Upper lobe of left lung (tissue), 6 donors: ENCODE measurements at regions not wholly inside any gene's neighbourhood (a gene's known extent, or its start where the extent isn't known, plus 50 kb on each side); places are given as distances from the start of the nearest gene placed in this dataset.

Experiments used
- ATAC-seq, 2 donors: fragments of 200-7000 bp; cut with Tn5 transposase; one replicate each; pipeline ENCODE4 v1.9.1; 2022; ENCODE audit warnings: mild to moderate bottlenecking in 2 of 2, moderate library complexity in 2 of 2; ENCODE audit not compliant: low FRiP score in 2 of 2
- DNase-seq, 2 donors: peaks; one replicate each; pipeline ENCODE4 v3.0.0-alpha.2; 2019 to 2020
- H3K27ac ChIP-seq, 4 donors: fragments of 200-600 bp; sonication (generic); one replicate each; pipeline ENCODE4 v1.5.1; 2016 to 2019
- H3K27me3 ChIP-seq, 4 donors: fragments of 200-600 bp; sonication (generic); one replicate each; pipeline ENCODE4 v1.5.1; 2017 to 2019
- H3K36me3 ChIP-seq, 4 donors: fragments of 200-600 bp; sonication (generic); one replicate each; pipeline ENCODE4 v1.5.1; 2016 to 2019
- H3K4me1 ChIP-seq, 4 donors: fragments of 200-600 bp; sonication (generic); one replicate each; pipeline ENCODE4 v1.5.1; 2018 to 2019
- H3K4me3 ChIP-seq, 4 donors: fragments of 200-600 bp; sonication (generic); one replicate each; pipeline ENCODE4 v1.5.1; 2017 to 2019; ENCODE audit warnings: mild to moderate bottlenecking in 2 of 4, moderate library complexity in 1 of 4
- H3K9me3 ChIP-seq, 4 donors: fragments of 200-600 bp; sonication (generic); one replicate each; pipeline ENCODE4 v1.5.1; 2018 to 2019
- EP300 ChIP-seq, 4 donors: sonication (generic); formaldehyde crosslinking; IDR thresholded peaks; one replicate each; pipeline ENCODE4 v1.5.1; 2017; ENCODE audit warnings: antibody characterized with exemption in 4 of 4, control low read depth in 2 of 4
- POLR2A ChIP-seq, 4 donors: fragments of 450-650 bp; IDR thresholded peaks; one replicate each; pipeline ENCODE4 v1.5.1; 2016 to 2017; ENCODE audit warnings: antibody characterized with exemption in 4 of 4, mild to moderate bottlenecking in 2 of 4
- POLR2AphosphoS5 ChIP-seq, 2 donors: sonication (generic); formaldehyde crosslinking; IDR thresholded peaks; one replicate each; pipeline ENCODE4 v1.5.1; 2017; ENCODE audit warnings: antibody characterized with exemption in 2 of 2
- WGBS, 2 donors: methylation state at CpG; one replicate each; pipeline ENCODE4 v1.1.5; 2017 to 2018; 5-methylcytosine and 5-hydroxymethylcytosine counted together
- TF ChIP-seq, protein P1 (sequence below), 6 experiments: fragments of 450-650 bp in 4 of 6; fragments of 200-600 bp in 2 of 6; sonication (generic) in 2 of 6; IDR thresholded peaks; one replicate each; pipeline ENCODE4 v1.5.1; 2016 to 2019; ENCODE audit warnings: antibody characterized with exemption in 6 of 6
- donor health status: DM: no; HTN: no; CAD: no; lungs with moderate emphysema.
- donor health status: DM: no; HTN: yes; CAD: no; lungs with severe emphysema.

DNA sequence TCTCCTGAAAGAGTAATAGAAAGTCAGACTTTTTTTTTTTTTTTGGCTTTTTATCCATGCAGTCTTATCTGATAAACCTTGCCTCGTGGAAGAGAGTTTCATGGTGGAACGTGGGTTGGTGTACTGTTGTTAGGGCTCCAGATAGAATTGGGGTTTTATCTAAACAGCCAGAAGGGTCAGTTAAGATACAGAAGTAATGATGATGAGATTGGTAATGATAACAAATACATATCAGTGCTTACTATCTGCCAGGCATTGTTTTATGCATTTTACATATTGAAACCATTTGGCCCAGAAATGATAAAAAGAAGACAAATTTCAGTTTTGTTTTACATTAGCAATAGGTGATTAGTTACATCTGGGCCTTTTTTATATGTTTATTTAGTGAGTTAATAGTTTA, 372.8 kb upstream of the PRICKLE1 start:
- no peaks in the 10 kb centered on the region for H3K36me3 ChIP-seq
- TF ChIP-seq EP300 (IDR thresholded peaks at IDR 0.05) (no peak), POLR2A (IDR thresholded peaks at IDR 0.05) (no peak), POLR2AphosphoS5 (IDR thresholded peaks at IDR 0.05) (no peak)
- TF ChIP-seq, protein P1, sequence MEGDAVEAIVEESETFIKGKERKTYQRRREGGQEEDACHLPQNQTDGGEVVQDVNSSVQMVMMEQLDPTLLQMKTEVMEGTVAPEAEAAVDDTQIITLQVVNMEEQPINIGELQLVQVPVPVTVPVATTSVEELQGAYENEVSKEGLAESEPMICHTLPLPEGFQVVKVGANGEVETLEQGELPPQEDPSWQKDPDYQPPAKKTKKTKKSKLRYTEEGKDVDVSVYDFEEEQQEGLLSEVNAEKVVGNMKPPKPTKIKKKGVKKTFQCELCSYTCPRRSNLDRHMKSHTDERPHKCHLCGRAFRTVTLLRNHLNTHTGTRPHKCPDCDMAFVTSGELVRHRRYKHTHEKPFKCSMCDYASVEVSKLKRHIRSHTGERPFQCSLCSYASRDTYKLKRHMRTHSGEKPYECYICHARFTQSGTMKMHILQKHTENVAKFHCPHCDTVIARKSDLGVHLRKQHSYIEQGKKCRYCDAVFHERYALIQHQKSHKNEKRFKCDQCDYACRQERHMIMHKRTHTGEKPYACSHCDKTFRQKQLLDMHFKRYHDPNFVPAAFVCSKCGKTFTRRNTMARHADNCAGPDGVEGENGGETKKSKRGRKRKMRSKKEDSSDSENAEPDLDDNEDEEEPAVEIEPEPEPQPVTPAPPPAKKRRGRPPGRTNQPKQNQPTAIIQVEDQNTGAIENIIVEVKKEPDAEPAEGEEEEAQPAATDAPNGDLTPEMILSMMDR (IDR thresholded peaks at IDR 0.05), result no peak
- DNase-seq (no peak), ATAC-seq (no peak)
- 49 to 50% methylated on average over 2 of the region's 2 CpGs for WGBS, 2 donors
- no peaks in the 10 kb centered on the region for H3K9me3 ChIP-seq
- H3K4me3 ChIP-seq, result no peak overlapping the region
- H3K27me3 ChIP-seq, result no peaks in the 10 kb centered on the region
- H3K4me1 ChIP-seq, result peaks cover 0 to 9% (median 2%) of the 10 kb centered on the region in 4 donors
- peak overlapping the region in 1 of 4 donors; percentile 28 for H3K27ac ChIP-seq

DNA sequence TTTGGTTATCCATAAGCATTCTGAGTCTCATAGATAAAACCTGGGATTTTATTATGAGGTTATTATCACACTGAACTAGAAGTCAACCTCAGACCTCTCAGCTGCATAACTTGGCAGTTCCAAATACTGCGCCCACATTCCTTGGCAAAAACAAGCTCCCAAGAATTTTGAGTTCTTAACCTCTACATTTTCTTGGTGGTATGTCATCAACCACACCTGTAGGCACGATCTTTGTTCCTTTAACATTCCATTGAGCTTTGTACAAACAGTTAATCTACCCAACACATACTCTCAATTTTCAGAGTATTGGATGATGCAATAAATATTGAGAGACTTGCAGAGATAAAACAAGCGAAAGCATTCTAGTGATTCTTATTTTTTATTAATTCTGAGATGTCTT, 371.8 kb upstream of the PRICKLE1 start:
- H3K27ac ChIP-seq, result peak overlapping the region in 1 of 4 donors; percentile 3
- H3K4me3 ChIP-seq, result no peak overlapping the region
- no peaks in the 10 kb centered on the region for H3K9me3 ChIP-seq
- ATAC-seq (peak; percentile 66 to 92), DNase-seq (peak in 1 of 2 donors; percentile 22)
- no peaks in the 10 kb centered on the region for H3K27me3 ChIP-seq
- TF ChIP-seq EP300 (IDR thresholded peaks at IDR 0.05), result peak in 1 of 4 donors; percentile 38
- TF ChIP-seq POLR2AphosphoS5 (IDR thresholded peaks at IDR 0.05), result peak in 1 of 2 donors; percentile 18
- TF ChIP-seq POLR2A (IDR thresholded peaks at IDR 0.05), result no peak
- H3K36me3 ChIP-seq, result no peaks in the 10 kb centered on the region
- WGBS, 2 donors, result 54 to 56% methylated on average over 3 of the region's 3 CpGs
- peaks cover 0 to 9% (median 2%) of the 10 kb centered on the region in 4 donors for H3K4me1 ChIP-seq

DNA sequence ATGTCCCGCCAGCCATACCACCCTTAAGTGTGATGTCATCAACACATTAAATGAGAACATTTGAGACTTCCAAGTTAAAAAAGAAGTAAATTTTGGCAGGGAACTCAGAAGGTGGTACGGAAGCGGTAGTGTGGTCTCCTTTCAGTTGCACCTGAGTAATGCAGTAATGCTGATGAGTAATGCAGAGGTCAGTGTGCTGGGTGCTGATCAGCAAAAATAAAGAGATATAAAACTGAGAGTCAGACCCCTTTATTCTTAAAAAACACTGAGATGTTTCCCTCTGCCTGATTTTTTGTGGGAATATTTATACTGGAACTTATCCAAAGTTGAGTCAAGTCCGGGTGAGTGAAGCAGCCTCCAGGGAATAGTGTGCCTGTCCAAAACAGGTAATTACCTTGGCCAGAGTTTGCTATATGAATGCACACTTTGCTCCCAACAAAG, 370.6 kb upstream of the PRICKLE1 start:
- ATAC-seq (no peak), DNase-seq (no peak)
- TF ChIP-seq, protein P1 (IDR thresholded peaks at IDR 0.05), result no peak
- no peak for TF ChIP-seq POLR2AphosphoS5 (IDR thresholded peaks at IDR 0.05)
- no peak for TF ChIP-seq EP300 (IDR thresholded peaks at IDR 0.05)
- no peak for TF ChIP-seq POLR2A (IDR thresholded peaks at IDR 0.05)
- H3K4me3 ChIP-seq, result no peak overlapping the region
- WGBS, 2 donors, result 77 to 83% methylated on average over 4 of the region's 4 CpGs
- no peaks in the 10 kb centered on the region for H3K9me3 ChIP-seq
- H3K4me1 ChIP-seq, result peaks cover 0 to 9% (median 2%) of the 10 kb centered on the region in 4 donors
- H3K27me3 ChIP-seq, result no peaks in the 10 kb centered on the region
- no peaks in the 10 kb centered on the region for H3K36me3 ChIP-seq
- H3K27ac ChIP-seq, result no peak overlapping the region

DNA sequence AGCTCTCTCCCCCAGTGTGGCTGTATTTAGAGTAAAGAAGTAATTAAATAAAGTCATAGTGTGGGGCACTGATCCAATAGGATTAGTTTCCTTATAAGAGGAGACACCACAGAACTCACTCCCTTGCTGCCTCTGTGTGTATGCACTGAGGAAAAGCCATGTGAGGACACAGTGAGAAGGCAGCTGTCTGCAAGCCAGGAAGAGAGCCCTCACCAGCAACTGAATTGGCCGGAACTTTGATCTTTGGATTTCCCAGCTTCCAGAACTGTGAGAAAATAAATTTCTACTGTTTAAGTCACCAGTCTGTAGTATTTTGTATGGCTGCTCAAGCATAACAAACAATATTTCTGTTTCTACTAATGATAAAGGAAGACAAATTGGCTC, 368.7 kb upstream of the PRICKLE1 start:
- ATAC-seq, result no peak
- no peaks in the 10 kb centered on the region for H3K27me3 ChIP-seq
- no peak for TF ChIP-seq EP300 (IDR thresholded peaks at IDR 0.05)
- no peak for TF ChIP-seq POLR2AphosphoS5 (IDR thresholded peaks at IDR 0.05)
- TF ChIP-seq POLR2A (IDR thresholded peaks at IDR 0.05), result no peak
- TF ChIP-seq, protein P1 (IDR thresholded peaks at IDR 0.05), result no peak
- no peak overlapping the region for H3K4me3 ChIP-seq
- WGBS, 2 donors, result 69 to 88% methylated on average over 1 of the region's 1 CpG
- peaks cover 0 to 4% (median under 1%) of the 10 kb centered on the region in 4 donors for H3K4me1 ChIP-seq
- H3K9me3 ChIP-seq, result no peaks in the 10 kb centered on the region
- H3K36me3 ChIP-seq, result no peaks in the 10 kb centered on the region
- no peak for DNase-seq
- H3K27ac ChIP-seq, result no peak overlapping the region

DNA sequence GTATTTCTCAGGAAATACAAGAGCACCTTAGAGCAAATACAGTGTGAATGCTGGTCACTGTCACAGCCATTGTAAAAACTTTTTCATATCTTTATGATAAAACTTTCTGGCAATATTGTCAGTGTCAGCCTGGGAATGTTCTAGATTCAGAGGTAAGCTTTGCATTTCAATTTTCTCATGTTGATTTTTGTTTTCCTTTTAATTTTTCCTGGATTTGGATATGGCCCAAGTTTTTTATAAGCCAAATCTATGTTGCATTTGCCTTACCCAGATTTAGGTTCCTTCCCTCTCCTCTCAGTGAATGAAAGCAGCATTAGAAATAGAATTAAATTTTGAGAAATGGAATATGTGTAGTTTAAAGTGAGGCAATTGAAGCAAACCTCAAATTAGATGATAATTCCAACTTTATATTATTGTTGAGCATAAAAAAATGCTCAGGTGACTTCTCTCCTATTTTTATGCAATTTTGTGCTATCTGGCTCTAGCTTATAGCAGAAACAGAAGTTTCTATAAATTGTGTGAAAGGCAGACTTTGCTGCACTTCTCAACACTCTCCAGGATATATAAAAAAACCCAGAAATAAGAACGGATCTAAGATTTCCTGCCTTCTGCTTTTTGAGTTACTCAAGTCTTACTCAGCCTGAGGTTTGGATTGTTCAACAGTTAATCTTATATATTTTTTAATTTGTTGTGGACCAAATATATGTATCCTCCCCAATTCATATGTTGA, 368.2 kb upstream of the PRICKLE1 start:
- no peak for ATAC-seq
- Histone ChIP-seq H3K36me3 (no peaks in the 10 kb centered on the region), H3K9me3 (no peaks in the 10 kb centered on the region), H3K4me1 (peaks cover 0 to 4% (median 0%) of the 10 kb centered on the region in 4 donors), H3K27ac (no peak overlapping the region), H3K27me3 (no peaks in the 10 kb centered on the region), H3K4me3 (no peak overlapping the region)
- TF ChIP-seq EP300 (IDR thresholded peaks at IDR 0.05) (no peak), POLR2AphosphoS5 (IDR thresholded peaks at IDR 0.05) (no peak), POLR2A (IDR thresholded peaks at IDR 0.05) (no peak)
- TF ChIP-seq, protein P1 (IDR thresholded peaks at IDR 0.05), result no peak
- no peak for DNase-seq
- WGBS, 2 donors, result 29 to 46% methylated on average over 1 of the region's 1 CpG
